KMS-11 (cell line): ENCODE measurements at regions not wholly inside any gene's neighbourhood (a gene's known extent, or its start where the extent isn't known, plus 50 kb on each side); places are given as distances from the start of the nearest gene placed in this dataset.

ENCODE experiments used
- H2AFZ ChIP-seq: fragments of 200-600 bp; sonication (generic); 2 replicates; pipeline ENCODE4 v1.6.1; 2016; ENCODE audit warnings: antibody characterized with exemption, mixed run types, low read depth
- H3K27ac ChIP-seq: fragments of 200-600 bp; sonication (generic); 2 replicates; pipeline ENCODE4 v1.6.1; 2016; ENCODE audit warnings: mild to moderate bottlenecking, mixed run types
- H3K27me3 ChIP-seq: fragments of 200-600 bp; sonication (generic); 2 replicates; pipeline ENCODE4 v1.6.1; 2017; ENCODE audit warnings: mild to moderate bottlenecking, low read depth, mixed run types, moderate library complexity; ENCODE audit not compliant: insufficient read depth
- H3K36me3 ChIP-seq: fragments of 200-600 bp; sonication (generic); 2 replicates; pipeline ENCODE4 v1.6.1; 2017; ENCODE audit warnings: mild to moderate bottlenecking, mixed run types; ENCODE audit not compliant: insufficient read depth
- H3K4me1 ChIP-seq: fragments of 200-600 bp; sonication (generic); 2 replicates; pipeline ENCODE4 v1.6.1; 2016; ENCODE audit warnings: mild to moderate bottlenecking, low read depth, mixed run types; ENCODE audit not compliant: poor library complexity, severe bottlenecking
- H3K4me2 ChIP-seq: fragments of 200-600 bp; sonication (generic); 2 replicates; pipeline ENCODE4 v1.7.0; 2016; ENCODE audit warnings: mild to moderate bottlenecking, mixed run types
- H3K4me3 ChIP-seq: fragments of 200-600 bp; sonication (generic); IDR thresholded peaks from 2 replicates; pipeline ENCODE4 v1.6.1; 2017; ENCODE audit warnings: low read depth, low read length, mixed read lengths; ENCODE audit not compliant: insufficient read depth
- H3K79me2 ChIP-seq: fragments of 200-600 bp; sonication (generic); 2 replicates; pipeline ENCODE4 v1.6.1; 2016; ENCODE audit warnings: low read depth, mixed run types; ENCODE audit not compliant: insufficient read depth
- H3K9ac ChIP-seq: fragments of 200-600 bp; sonication (generic); 2 replicates; pipeline ENCODE4 v1.6.1; 2016; ENCODE audit warnings: mild to moderate bottlenecking, mixed run types
- H4K20me1 ChIP-seq: fragments of 200-600 bp; sonication (generic); 2 replicates; pipeline ENCODE4 v1.6.1; 2016; ENCODE audit warnings: mild to moderate bottlenecking, mixed run types; ENCODE audit not compliant: insufficient read depth
- TF ChIP-seq, protein P1 (sequence below): fragments of 200-600 bp; sonication (generic); conservative IDR thresholded peaks from 2 replicates; pipeline ENCODE4 v1.6.1; 2017; ENCODE audit warnings: low read depth, mild to moderate bottlenecking, antibody characterized with exemption, low read length, moderate library complexity, mixed read lengths

DNA sequence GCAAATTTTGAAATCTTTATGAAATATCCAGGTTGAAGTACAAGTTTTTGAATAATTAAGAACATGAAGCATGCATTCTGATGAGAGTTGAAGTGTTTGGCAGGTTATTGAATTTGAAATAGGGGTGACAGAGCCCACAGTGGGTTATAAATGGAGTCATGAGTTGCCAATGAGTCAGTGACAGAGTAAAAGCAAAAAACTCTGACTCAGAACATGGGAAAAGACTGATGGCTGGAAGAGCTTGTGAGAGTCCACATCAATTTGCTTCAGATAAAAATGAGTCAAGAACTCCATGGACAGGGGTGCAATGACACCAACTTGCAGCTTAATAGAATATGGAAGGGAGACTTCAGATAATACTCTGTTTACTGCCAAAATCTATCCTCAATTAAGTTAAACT lies 105.3 kb downstream of the SLC6A15 start:
- no peaks in the 10 kb centered on the region for H3K36me3 ChIP-seq
- no peaks in the 10 kb centered on the region for H3K79me2 ChIP-seq
- H3K27me3 ChIP-seq = no peaks in the 10 kb centered on the region
- no peak overlapping the region for H3K4me3 ChIP-seq
- no peak overlapping the region for H3K9ac ChIP-seq
- H2AFZ ChIP-seq = no peak overlapping the region
- no peak overlapping the region for H3K4me2 ChIP-seq
- H4K20me1 ChIP-seq = no peaks in the 10 kb centered on the region
- no peak overlapping the region for H3K27ac ChIP-seq
- TF ChIP-seq, protein P1, sequence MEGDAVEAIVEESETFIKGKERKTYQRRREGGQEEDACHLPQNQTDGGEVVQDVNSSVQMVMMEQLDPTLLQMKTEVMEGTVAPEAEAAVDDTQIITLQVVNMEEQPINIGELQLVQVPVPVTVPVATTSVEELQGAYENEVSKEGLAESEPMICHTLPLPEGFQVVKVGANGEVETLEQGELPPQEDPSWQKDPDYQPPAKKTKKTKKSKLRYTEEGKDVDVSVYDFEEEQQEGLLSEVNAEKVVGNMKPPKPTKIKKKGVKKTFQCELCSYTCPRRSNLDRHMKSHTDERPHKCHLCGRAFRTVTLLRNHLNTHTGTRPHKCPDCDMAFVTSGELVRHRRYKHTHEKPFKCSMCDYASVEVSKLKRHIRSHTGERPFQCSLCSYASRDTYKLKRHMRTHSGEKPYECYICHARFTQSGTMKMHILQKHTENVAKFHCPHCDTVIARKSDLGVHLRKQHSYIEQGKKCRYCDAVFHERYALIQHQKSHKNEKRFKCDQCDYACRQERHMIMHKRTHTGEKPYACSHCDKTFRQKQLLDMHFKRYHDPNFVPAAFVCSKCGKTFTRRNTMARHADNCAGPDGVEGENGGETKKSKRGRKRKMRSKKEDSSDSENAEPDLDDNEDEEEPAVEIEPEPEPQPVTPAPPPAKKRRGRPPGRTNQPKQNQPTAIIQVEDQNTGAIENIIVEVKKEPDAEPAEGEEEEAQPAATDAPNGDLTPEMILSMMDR = no peak
- no peaks in the 10 kb centered on the region for H3K4me1 ChIP-seq

DNA sequence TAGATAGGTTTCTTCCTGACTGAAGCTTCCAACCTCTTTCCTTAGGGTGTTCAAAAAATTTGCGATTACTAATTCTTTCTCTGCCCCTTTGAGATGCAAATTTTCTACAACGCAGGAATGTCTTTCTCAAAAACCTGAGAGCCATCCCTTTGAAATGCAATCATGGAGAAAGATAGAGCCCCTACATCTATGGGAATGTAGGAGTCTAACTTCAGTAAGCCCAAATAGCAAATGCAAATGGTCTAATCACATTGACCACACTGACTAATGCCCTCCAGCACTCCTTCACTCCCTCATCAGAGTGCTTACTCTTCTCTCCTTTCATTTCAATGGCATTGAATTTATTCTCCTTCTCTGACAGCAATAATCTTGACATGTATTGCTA lies 107.1 kb downstream of the SLC6A15 start:
- Histone ChIP-seq H3K36me3 (no peaks in the 10 kb centered on the region), H2AFZ (no peak overlapping the region), H3K79me2 (no peaks in the 10 kb centered on the region), H3K9ac (no peak overlapping the region), H4K20me1 (no peaks in the 10 kb centered on the region), H3K4me3 (no peak overlapping the region), H3K4me2 (no peak overlapping the region), H3K4me1 (no peaks in the 10 kb centered on the region), H3K27me3 (no peaks in the 10 kb centered on the region), H3K27ac (no peak overlapping the region)
- TF ChIP-seq, protein P1 = no peak

DNA sequence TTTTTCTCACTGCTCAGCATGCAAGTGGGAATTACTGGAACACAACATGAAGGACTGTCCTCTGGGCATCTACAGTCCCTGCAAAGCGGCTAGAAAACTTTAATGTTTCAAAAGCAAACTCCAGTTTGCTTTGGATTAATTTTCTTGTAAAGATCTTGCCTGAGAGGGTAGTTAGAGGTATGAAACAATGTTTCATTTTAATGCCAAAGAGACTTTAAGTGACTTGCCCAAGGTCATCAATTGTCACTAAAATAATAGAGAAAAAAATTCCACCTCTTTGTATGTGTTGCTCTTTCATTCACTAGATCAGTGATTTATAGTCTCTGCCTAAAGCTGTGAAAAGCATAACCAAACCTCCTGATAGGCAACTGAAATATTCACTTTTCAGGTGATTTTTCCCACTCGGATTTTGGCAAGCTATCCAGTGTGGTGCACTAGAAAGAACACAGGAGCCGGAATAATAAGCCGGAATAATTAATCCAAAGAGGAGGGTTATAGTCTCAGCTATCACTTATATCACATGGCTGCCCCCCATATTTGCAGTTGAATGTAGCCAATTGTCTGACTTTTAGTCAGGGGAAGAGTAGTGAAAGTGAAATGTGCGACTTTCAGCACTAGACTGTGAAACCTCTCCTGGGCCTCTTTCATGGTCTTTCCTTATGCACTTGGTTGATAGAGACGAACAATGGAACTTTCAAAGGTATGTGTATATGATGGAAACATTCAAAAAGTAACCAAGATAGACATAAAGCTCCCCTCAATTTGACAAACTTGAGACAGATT lies 107.7 kb downstream of the SLC6A15 start:
- TF ChIP-seq, protein P1 = no peak
- H3K27ac ChIP-seq = no peak overlapping the region
- H3K4me3 ChIP-seq = no peak overlapping the region
- no peaks in the 10 kb centered on the region for H3K27me3 ChIP-seq
- H4K20me1 ChIP-seq = no peaks in the 10 kb centered on the region
- no peaks in the 10 kb centered on the region for H3K36me3 ChIP-seq
- no peak overlapping the region for H2AFZ ChIP-seq
- H3K4me2 ChIP-seq = no peak overlapping the region
- no peak overlapping the region for H3K9ac ChIP-seq
- no peaks in the 10 kb centered on the region for H3K79me2 ChIP-seq
- H3K4me1 ChIP-seq = no peaks in the 10 kb centered on the region

DNA sequence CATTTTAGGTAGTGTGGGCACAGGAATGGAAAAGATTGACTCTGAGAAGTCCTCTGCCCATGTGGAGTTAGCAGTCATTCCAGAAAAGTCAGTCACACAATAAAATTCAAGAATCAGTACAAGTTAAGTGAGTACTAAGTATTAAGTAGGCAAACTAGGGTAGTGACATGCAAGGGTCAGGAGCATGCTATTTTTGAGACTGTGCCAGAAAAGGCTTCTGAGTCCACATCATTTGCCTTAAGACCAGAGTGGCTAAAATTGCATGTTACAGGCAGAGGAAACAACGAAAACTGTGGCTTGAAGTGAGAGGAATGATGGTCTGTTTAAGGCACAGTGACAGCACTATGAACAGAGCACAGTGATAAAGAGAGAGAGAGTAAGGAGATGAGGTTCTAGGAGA lies 108.9 kb downstream of the SLC6A15 start:
- H4K20me1 ChIP-seq = no peaks in the 10 kb centered on the region
- H3K79me2 ChIP-seq = no peaks in the 10 kb centered on the region
- H3K36me3 ChIP-seq = no peaks in the 10 kb centered on the region
- no peak overlapping the region for H3K9ac ChIP-seq
- H2AFZ ChIP-seq = no peak overlapping the region
- no peak overlapping the region for H3K27ac ChIP-seq
- TF ChIP-seq, protein P1 = no peak
- H3K4me3 ChIP-seq = no peak overlapping the region
- H3K27me3 ChIP-seq = no peaks in the 10 kb centered on the region
- no peak overlapping the region for H3K4me2 ChIP-seq
- H3K4me1 ChIP-seq = no peaks in the 10 kb centered on the region
